ENCODE measurements at regions not wholly inside any gene's neighbourhood (a gene's known extent, or its start where the extent isn't known, plus 50 kb on each side); places are given as distances from the start of the nearest gene placed in this dataset.
"Not testable (repeated sequence)": the region's sequence is repeated elsewhere in the genome, so short reads cannot be mapped to it uniquely, and the experiment has no call there.

DNA sequence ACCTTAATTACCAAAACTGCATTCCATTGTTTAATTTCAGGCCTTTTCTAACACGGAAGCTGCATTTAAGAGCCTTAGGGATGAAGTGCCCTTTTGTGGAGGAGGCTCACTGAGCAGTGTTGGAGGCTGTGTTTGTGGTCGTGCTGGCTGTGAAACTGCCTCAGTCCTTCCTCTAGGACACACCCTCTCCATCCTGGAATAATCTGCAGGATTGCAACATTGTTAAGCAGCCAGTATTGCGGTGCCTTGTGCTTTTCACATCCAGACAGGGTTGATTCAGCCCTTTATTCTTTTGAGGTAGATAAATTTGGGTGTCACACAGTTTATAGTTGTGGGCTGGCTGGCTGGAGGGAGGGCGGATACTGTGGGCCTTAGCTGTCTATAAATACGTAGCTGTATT, 141.6 kb downstream of the CDRT15L2 start:
- Histone ChIP-seq H3K27me3 (replicated peaks; ENCODE audit: control insufficient read depth, insufficient read depth, low read length) (no peaks in the 10 kb centered on the region), H3K36me3 (ENCODE audit: control insufficient read depth, insufficient read depth, low read length) (no peaks in the 10 kb centered on the region), H3K4me3 (ENCODE audit: low read depth, low read length) (no peak overlapping the region), H3K4me1 (peaks cover 4% of the 10 kb centered on the region), H3K9me3 (no peaks in the 10 kb centered on the region)
- BruUV-seq (replicated peaks): no TSS peak
- DNase-seq: no peak
- ChIA-PET CTCF (no interaction called here), POLR2A (no interaction called here)
- H3K4me1 Mint-ChIP-seq (ENCODE audit: low read depth, unreplicated experiment): no peaks in the 10 kb centered on the region
- intact Hi-C loops (cut with micrococcal nuclease; ENCODE audit: unreplicated experiment): no loop called here
- no peaks in the 10 kb centered on the region for H3K27me3 Mint-ChIP-seq (ENCODE audit: insufficient read depth, unreplicated experiment)
- H3K27ac Mint-ChIP-seq (ENCODE audit: unreplicated experiment): no peak overlapping the region
- no peaks in the 10 kb centered on the region for H3K9me3 Mint-ChIP-seq (ENCODE audit: unreplicated experiment)
- TF ChIP-seq, protein P1, sequence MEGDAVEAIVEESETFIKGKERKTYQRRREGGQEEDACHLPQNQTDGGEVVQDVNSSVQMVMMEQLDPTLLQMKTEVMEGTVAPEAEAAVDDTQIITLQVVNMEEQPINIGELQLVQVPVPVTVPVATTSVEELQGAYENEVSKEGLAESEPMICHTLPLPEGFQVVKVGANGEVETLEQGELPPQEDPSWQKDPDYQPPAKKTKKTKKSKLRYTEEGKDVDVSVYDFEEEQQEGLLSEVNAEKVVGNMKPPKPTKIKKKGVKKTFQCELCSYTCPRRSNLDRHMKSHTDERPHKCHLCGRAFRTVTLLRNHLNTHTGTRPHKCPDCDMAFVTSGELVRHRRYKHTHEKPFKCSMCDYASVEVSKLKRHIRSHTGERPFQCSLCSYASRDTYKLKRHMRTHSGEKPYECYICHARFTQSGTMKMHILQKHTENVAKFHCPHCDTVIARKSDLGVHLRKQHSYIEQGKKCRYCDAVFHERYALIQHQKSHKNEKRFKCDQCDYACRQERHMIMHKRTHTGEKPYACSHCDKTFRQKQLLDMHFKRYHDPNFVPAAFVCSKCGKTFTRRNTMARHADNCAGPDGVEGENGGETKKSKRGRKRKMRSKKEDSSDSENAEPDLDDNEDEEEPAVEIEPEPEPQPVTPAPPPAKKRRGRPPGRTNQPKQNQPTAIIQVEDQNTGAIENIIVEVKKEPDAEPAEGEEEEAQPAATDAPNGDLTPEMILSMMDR (IDR thresholded peaks at IDR 0.05; ENCODE audit: insufficient read depth in 1 of 2, low read depth in 1 of 2, low read length in 1 of 2, severe bottlenecking in 1 of 2, unreplicated experiment in 1 of 2): no peak
- H3K36me3 Mint-ChIP-seq (ENCODE audit: insufficient read depth, unreplicated experiment): no peaks in the 10 kb centered on the region
- no peak overlapping the region for H3K4me3 Mint-ChIP-seq (ENCODE audit: unreplicated experiment)

DNA sequence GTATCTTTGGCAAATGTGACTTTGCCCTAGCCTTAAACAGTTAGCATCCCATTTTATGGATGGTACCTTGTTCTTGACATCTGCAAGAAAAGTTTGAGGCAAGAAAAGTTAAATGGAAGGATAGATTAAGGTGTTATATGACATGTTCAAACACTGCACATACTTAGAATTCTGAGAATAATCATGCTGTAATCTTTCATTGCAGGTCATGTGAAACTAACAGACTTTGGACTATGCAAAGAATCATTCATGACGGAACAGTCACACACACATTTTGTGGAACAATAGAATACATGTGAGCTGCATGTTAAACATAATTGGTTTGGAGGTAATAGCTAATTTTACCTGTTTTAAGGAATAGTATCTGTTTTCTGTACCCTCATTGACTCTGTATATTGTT, 144.9 kb downstream of the CDRT15L2 start:
- H3K4me3 ChIP-seq (ENCODE audit: low read depth, low read length); H3K36me3 Mint-ChIP-seq (ENCODE audit: insufficient read depth, unreplicated experiment); H3K27ac Mint-ChIP-seq (ENCODE audit: unreplicated experiment); intact Hi-C loops (cut with micrococcal nuclease; ENCODE audit: unreplicated experiment); H3K9me3 Mint-ChIP-seq (ENCODE audit: unreplicated experiment); H3K4me3 Mint-ChIP-seq (ENCODE audit: unreplicated experiment); H3K27me3 ChIP-seq (replicated peaks; ENCODE audit: control insufficient read depth, insufficient read depth, low read length); H3K27me3 Mint-ChIP-seq (ENCODE audit: insufficient read depth, unreplicated experiment); DNase-seq; POLR2A ChIA-PET; BruUV-seq (replicated peaks); H3K36me3 ChIP-seq (ENCODE audit: control insufficient read depth, insufficient read depth, low read length); H3K9me3 ChIP-seq; CTCF ChIA-PET; H3K4me1 Mint-ChIP-seq (ENCODE audit: low read depth, unreplicated experiment); H3K4me1 ChIP-seq: not testable (repeated sequence)

DNA sequence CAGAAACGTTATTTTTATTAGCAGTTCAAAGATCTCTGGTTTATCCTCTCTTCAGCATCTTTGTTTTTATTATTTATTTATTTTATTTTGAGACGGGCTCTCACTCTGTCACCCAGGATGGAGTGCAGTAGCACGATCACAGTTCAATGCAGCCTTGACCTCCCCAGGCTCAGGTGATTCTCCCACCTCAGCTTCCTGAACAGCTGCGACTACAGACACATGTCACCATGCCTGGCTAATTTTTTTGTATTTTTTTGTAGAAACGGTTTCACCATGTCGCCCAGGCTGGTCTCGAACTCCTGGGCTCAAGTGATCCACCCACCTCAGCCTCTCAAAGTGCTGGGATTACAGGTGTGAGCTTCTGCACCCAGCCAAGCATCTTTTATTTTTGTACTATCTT, 147.7 kb downstream of the CDRT15L2 start:
- CTCF ChIA-PET; H3K36me3 Mint-ChIP-seq (ENCODE audit: insufficient read depth, unreplicated experiment); POLR2A ChIA-PET; DNase-seq; H3K4me1 ChIP-seq; H3K9me3 ChIP-seq; H3K27me3 ChIP-seq (replicated peaks; ENCODE audit: control insufficient read depth, insufficient read depth, low read length); intact Hi-C loops (cut with micrococcal nuclease; ENCODE audit: unreplicated experiment); H3K36me3 ChIP-seq (ENCODE audit: control insufficient read depth, insufficient read depth, low read length); H3K9me3 Mint-ChIP-seq (ENCODE audit: unreplicated experiment); H3K4me3 ChIP-seq (ENCODE audit: low read depth, low read length); BruUV-seq (replicated peaks); H3K27me3 Mint-ChIP-seq (ENCODE audit: insufficient read depth, unreplicated experiment); H3K4me3 Mint-ChIP-seq (ENCODE audit: unreplicated experiment); H3K27ac Mint-ChIP-seq (ENCODE audit: unreplicated experiment); H3K4me1 Mint-ChIP-seq (ENCODE audit: low read depth, unreplicated experiment): not testable (repeated sequence)

DNA sequence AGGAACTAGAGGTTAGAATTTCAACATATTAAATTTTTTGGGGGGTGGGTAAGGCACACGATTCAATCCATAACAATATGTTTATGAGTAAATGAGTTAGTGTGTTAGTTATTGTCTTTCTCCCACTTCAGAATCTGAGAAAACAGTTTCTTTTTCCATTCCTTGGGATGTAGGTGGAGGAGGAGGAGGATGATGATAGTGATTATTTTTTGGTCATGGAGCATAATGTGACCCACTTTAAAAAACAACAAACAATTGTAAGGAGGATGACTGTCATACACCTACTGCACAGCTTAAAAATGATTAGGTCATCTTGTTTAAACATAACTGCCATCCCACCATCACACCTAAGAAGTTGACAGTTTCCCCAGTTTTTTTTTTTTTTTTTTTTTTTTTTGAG, 148.7 kb downstream of the CDRT15L2 start:
- H3K36me3 ChIP-seq (ENCODE audit: control insufficient read depth, insufficient read depth, low read length): no peaks in the 10 kb centered on the region
- ChIA-PET POLR2A (no interaction called here), CTCF (interaction anchor here (0.6 kb wide), 1 partner anchor 25 kb away, joined by 4 read pairs; no protein-coding TSS in a partner anchor)
- peaks cover 4% of the 10 kb centered on the region for H3K4me1 ChIP-seq
- Mint-ChIP-seq H3K9me3 (ENCODE audit: unreplicated experiment) (no peaks in the 10 kb centered on the region), H3K4me1 (ENCODE audit: low read depth, unreplicated experiment) (no peaks in the 10 kb centered on the region), H3K27me3 (ENCODE audit: insufficient read depth, unreplicated experiment) (peaks cover 3% of the 10 kb centered on the region), H3K4me3 (ENCODE audit: unreplicated experiment) (no peak overlapping the region), H3K36me3 (ENCODE audit: insufficient read depth, unreplicated experiment) (no peaks in the 10 kb centered on the region), H3K27ac (ENCODE audit: unreplicated experiment) (no peak overlapping the region)
- BruUV-seq (replicated peaks): no TSS peak
- TF ChIP-seq, protein P1 (IDR thresholded peaks at IDR 0.05; ENCODE audit: insufficient read depth in 1 of 2, low read depth in 1 of 2, low read length in 1 of 2, severe bottlenecking in 1 of 2, unreplicated experiment in 1 of 2): no peak
- H3K9me3 ChIP-seq: no peaks in the 10 kb centered on the region
- no peak overlapping the region for H3K4me3 ChIP-seq (ENCODE audit: low read depth, low read length)
- intact Hi-C loops (cut with micrococcal nuclease; ENCODE audit: unreplicated experiment): no loop called here
- H3K27me3 ChIP-seq (replicated peaks; ENCODE audit: control insufficient read depth, insufficient read depth, low read length): no peaks in the 10 kb centered on the region
- no peak for DNase-seq

DNA sequence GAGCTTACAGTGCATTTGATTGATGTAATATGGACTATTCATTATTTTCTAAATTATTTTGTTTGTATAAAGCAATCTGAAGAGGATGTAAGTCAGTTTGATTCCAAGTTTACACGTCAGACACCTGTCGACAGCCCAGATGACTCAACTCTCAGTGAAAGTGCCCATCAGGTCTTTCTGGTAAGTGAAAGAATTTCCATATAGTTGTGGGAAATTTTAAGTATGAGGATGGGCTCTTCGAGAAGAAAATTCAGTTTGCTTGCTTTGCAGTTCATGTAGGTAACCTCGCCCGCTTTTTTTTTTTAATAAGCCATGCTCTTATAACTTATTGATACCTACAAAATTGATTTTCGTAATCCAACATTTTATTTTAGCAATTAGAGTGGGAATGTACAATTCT, 151.6 kb downstream of the CDRT15L2 start:
- DNase-seq; H3K9me3 Mint-ChIP-seq (ENCODE audit: unreplicated experiment); H3K4me1 Mint-ChIP-seq (ENCODE audit: low read depth, unreplicated experiment); intact Hi-C loops (cut with micrococcal nuclease; ENCODE audit: unreplicated experiment); H3K27me3 Mint-ChIP-seq (ENCODE audit: insufficient read depth, unreplicated experiment); H3K4me1 ChIP-seq; BruUV-seq (replicated peaks); H3K4me3 Mint-ChIP-seq (ENCODE audit: unreplicated experiment); H3K27ac Mint-ChIP-seq (ENCODE audit: unreplicated experiment); H3K4me3 ChIP-seq (ENCODE audit: low read depth, low read length); H3K9me3 ChIP-seq; CTCF ChIA-PET; H3K27me3 ChIP-seq (replicated peaks; ENCODE audit: control insufficient read depth, insufficient read depth, low read length); H3K36me3 Mint-ChIP-seq (ENCODE audit: insufficient read depth, unreplicated experiment); H3K36me3 ChIP-seq (ENCODE audit: control insufficient read depth, insufficient read depth, low read length): not testable (repeated sequence)
- POLR2A ChIA-PET: interaction anchor here (0.7 kb wide), 1 partner anchor 190 kb away, joined by 7 read pairs; no protein-coding TSS in a partner anchor
